Renal cortex interstitium (tissue), 11 donors: ENCODE measurements at regions not wholly inside any gene's neighbourhood (a gene's known extent, or its start where the extent isn't known, plus 50 kb on each side); places are given as distances from the start of the nearest gene placed in this dataset.
"Not testable (repeated sequence)": the region's sequence is repeated elsewhere in the genome, so short reads cannot be mapped to it uniquely, and the experiment has no call there.

ENCODE experiments used
- DNase-seq, 11 donors: peaks; one replicate each; pipeline ENCODE4 v3.0.0-alpha.2; 2013; ENCODE audit warnings: low read depth in 9 of 11, low spot score in 4 of 11; ENCODE audit errors: extremely low read depth in 1 of 11

- no peak for DNase-seq
These were observed 80.9 kb downstream of the IER5 start for GRCh38 chr1:181169281-181169865.

- no peak for DNase-seq
These were observed 81.7 kb downstream of the IER5 start for GRCh38 chr1:181170194-181170593.

- no peak for DNase-seq
These were observed 83.6 kb downstream of the IER5 start for GRCh38 chr1:181172082-181172481.

- DNase-seq = no peak
These were observed 85.4 kb downstream of the IER5 start for GRCh38 chr1:181173761-181174447.

- no peak for DNase-seq
These were observed 86.4 kb downstream of the IER5 start for GRCh38 chr1:181174861-181175260.

- no peak for DNase-seq
These were observed 86.9 kb downstream of the IER5 start for GRCh38 chr1:181175356-181175910.

- DNase-seq = no peak
These were observed 87.5 kb downstream of the IER5 start for GRCh38 chr1:181175955-181176354.

- DNase-seq = no peak
These were observed 89.9 kb downstream of the IER5 start for GRCh38 chr1:181178241-181178879.

GRCh38 chr1:181179279-181179986 lies 90.9 kb downstream of the IER5 start:
- DNase-seq = no peak

GRCh38 chr1:181179987-181180365 lies 91.5 kb downstream of the IER5 start:
- peak in 9 of 11 donors; percentile 44 to 80 (median 65) for DNase-seq

GRCh38 chr1:181180407-181181031 lies 92.0 kb downstream of the IER5 start:
- DNase-seq = peak in 2 of 11 donors; percentile 4 to 10

GRCh38 chr1:181181792-181182585 lies 93.5 kb downstream of the IER5 start:
- no peak for DNase-seq

- no peak for DNase-seq
These were observed 96.1 kb downstream of the IER5 start for GRCh38 chr1:181184621-181185020.

GRCh38 chr1:181185461-181185860 lies 97.0 kb downstream of the IER5 start:
- DNase-seq = no peak

- DNase-seq = not testable (repeated sequence)
These were observed 97.6 kb downstream of the IER5 start for GRCh38 chr1:181186133-181186532.

GRCh38 chr1:181187337-181188126 lies 99.0 kb downstream of the IER5 start:
- DNase-seq = no peak

GRCh38 chr1:181189245-181189644 lies 100.7 kb downstream of the IER5 start:
- no peak for DNase-seq
